ENCODE measurements at regions not wholly inside any gene's neighbourhood (a gene's known extent, or its start where the extent isn't known, plus 50 kb on each side); places are given as distances from the start of the nearest gene placed in this dataset.

- no peak overlapping the region for H3K4me3 ChIP-seq (ENCODE audit: low read depth, low read length)
- no peak for DNase-seq (ENCODE audit: low read depth)
Measured at GRCh38 chr15:95894407-95894956, 436.0 kb upstream of the NR2F2 start.

GRCh38 chr15:95895508-95895907 is 435.0 kb upstream of the NR2F2 start:
- H3K4me3 ChIP-seq (ENCODE audit: low read depth, low read length): no peak overlapping the region
- DNase-seq (ENCODE audit: low read depth): no peak

- H3K4me3 ChIP-seq (ENCODE audit: low read depth, low read length): no peak overlapping the region
- no peak for DNase-seq (ENCODE audit: low read depth)
Measured at GRCh38 chr15:95897651-95898050, 432.8 kb upstream of the NR2F2 start.

GRCh38 chr15:95898761-95899160 is 431.7 kb upstream of the NR2F2 start:
- no peak for DNase-seq (ENCODE audit: low read depth)
- H3K4me3 ChIP-seq (ENCODE audit: low read depth, low read length): no peak overlapping the region

- H3K4me3 ChIP-seq (ENCODE audit: low read depth, low read length): no peak overlapping the region
- no peak for DNase-seq (ENCODE audit: low read depth)
Measured at GRCh38 chr15:95901271-95901670, 429.2 kb upstream of the NR2F2 start.

- H3K4me3 ChIP-seq (ENCODE audit: low read depth, low read length): no peak overlapping the region
- no peak for DNase-seq (ENCODE audit: low read depth)
Measured at GRCh38 chr15:95902606-95903005, 427.9 kb upstream of the NR2F2 start.

- H3K4me3 ChIP-seq (ENCODE audit: low read depth, low read length): no peak overlapping the region
- DNase-seq (ENCODE audit: low read depth): no peak
Measured at GRCh38 chr15:95903352-95903751, 427.1 kb upstream of the NR2F2 start.

- no peak overlapping the region for H3K4me3 ChIP-seq (ENCODE audit: low read depth, low read length)
- no peak for DNase-seq (ENCODE audit: low read depth)
Measured at GRCh38 chr15:95910643-95911212, 419.8 kb upstream of the NR2F2 start.

- DNase-seq (ENCODE audit: low read depth): no peak
- no peak overlapping the region for H3K4me3 ChIP-seq (ENCODE audit: low read depth, low read length)
Measured at GRCh38 chr15:95911570-95912279, 418.8 kb upstream of the NR2F2 start.

- DNase-seq (ENCODE audit: low read depth): no peak
- no peak overlapping the region for H3K4me3 ChIP-seq (ENCODE audit: low read depth, low read length)
Measured at GRCh38 chr15:95912280-95912625, 418.2 kb upstream of the NR2F2 start.

- DNase-seq (ENCODE audit: low read depth): no peak
- H3K4me3 ChIP-seq (ENCODE audit: low read depth, low read length): no peak overlapping the region
Measured at GRCh38 chr15:95912728-95913127, 417.8 kb upstream of the NR2F2 start.

GRCh38 chr15:95916568-95916967 is 413.9 kb upstream of the NR2F2 start:
- DNase-seq (ENCODE audit: low read depth): no peak

GRCh38 chr15:95918525-95918924 is 412.0 kb upstream of the NR2F2 start:
- no peak overlapping the region for H3K4me3 ChIP-seq (ENCODE audit: low read depth, low read length)
- DNase-seq (ENCODE audit: low read depth): no peak

More at GRCh38 chr15:95916568-95916967, 413.9 kb upstream of the NR2F2 start:
- no peak overlapping the region for H3K4me3 ChIP-seq (ENCODE audit: low read depth, low read length)

GRCh38 chr15:95919460-95919859 is 411.0 kb upstream of the NR2F2 start:
- H3K4me3 ChIP-seq (ENCODE audit: low read depth, low read length): no peak overlapping the region
- DNase-seq (ENCODE audit: low read depth): no peak

GRCh38 chr15:95921404-95921803 is 409.1 kb upstream of the NR2F2 start:
- DNase-seq (ENCODE audit: low read depth): no peak
- no peak overlapping the region for H3K4me3 ChIP-seq (ENCODE audit: low read depth, low read length)

- H3K4me3 ChIP-seq (ENCODE audit: low read depth, low read length): no peak overlapping the region
- DNase-seq (ENCODE audit: low read depth): no peak
Measured at GRCh38 chr15:95922431-95922830, 408.1 kb upstream of the NR2F2 start.

GRCh38 chr15:95923792-95924191 is 406.7 kb upstream of the NR2F2 start:
- no peak overlapping the region for H3K4me3 ChIP-seq (ENCODE audit: low read depth, low read length)
- DNase-seq (ENCODE audit: low read depth): no peak

GRCh38 chr15:95928822-95929221 is 401.7 kb upstream of the NR2F2 start:
- H3K4me3 ChIP-seq (ENCODE audit: low read depth, low read length): no peak overlapping the region
- DNase-seq (ENCODE audit: low read depth): no peak

GRCh38 chr15:95929232-95929846 is 401.2 kb upstream of the NR2F2 start:
- no peak for DNase-seq (ENCODE audit: low read depth)
- H3K4me3 ChIP-seq (ENCODE audit: low read depth, low read length): no peak overlapping the region

- no peak overlapping the region for H3K4me3 ChIP-seq (ENCODE audit: low read depth, low read length)
- DNase-seq (ENCODE audit: low read depth): peak; percentile 48
Measured at GRCh38 chr15:95930659-95931375, 399.7 kb upstream of the NR2F2 start.
